ENCODE measurements at regions not wholly inside any gene's neighbourhood (a gene's known extent, or its start where the extent isn't known, plus 50 kb on each side); places are given as distances from the start of the nearest gene placed in this dataset.
A peak's percentile ranks its signal among the peaks of the same experiment; 100 is the strongest.

DNA sequence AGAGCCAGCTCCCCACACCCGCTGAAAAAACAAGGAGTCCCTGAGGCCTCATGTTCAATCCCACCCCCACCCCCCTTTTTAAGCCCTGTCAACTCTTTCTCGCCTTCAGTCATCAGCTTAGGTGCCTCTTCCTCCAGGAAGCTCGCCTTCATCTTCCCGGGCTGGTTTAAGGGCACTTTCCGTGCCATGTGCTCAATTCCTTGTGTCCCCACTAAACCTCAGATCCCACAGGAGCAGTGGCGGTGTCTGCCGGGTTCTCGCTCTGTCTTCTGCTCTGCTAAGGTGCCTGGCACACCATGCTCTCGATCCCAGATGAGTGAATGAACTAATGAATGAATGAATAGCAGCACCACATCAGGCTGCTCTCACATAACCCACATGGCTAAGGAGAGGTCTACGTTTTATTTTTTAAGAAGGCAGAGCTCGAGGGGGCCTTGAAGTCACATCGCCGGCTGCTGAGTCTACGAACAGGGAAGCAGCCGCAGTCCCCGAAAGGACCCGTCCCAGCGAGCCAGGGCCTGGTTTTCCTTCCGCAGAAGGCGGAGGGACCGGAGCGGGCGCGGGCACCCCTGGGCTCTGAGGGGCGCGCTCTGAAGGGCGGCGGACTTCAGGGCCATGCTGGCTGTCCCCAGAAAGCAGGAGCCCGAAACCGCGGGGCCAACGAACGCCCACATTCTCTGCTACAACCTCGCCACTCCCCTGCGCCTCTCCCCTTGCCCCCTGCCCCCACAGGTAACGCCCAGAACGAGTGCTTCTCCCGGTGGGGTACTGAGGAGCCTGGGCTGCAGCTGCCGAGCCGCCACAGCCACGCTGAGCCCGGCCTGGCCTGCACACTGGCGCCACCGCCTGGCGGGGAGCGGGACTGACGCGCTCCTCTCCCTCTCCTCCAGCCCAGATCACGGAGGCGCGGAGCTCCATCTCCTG is 73.4 kb upstream of the KCNMA1 start:
- ATAC-seq = peak; percentile 97

DNA sequence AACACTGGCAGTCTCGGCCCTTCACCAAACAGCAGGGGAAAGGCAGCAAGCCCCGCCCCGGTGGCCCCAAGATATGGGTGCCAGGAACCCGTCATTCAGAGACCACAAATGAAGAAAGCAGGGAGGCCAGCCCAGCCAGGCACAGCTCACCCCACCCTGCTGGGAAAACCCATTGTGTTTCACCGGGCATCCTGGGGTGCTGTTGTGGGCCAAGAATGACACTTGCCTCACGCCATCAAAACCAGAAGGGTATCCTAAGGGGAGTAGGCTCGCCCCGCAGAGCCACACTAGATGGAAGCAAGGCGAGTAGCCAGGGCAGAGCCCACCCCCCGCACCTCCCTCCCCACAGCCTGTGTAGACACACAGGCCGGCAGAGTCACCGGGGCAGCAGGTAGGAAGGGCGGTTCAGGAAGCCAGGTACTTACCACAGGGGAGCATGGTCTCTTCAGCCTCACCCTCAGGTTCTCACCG is 72.5 kb upstream of the KCNMA1 start:
- no peak for ATAC-seq

DNA sequence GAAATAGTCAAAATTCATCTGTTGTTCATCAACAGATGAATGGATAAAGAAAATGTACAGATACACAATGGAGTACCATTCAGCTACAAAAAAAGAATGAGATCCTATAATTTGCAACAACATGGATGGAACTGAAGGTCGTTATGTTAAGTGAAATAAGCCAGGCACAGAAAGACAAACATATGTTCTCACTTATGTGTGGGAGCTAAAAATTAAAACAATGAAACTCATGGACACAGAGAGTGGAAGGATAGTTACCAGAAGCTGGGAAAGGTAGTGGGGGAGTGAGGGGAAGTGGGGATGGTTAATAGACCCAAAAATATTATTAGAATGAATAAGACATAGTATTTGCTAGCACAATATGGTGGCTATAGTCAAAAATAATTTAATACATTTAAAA is 70.0 kb upstream of the KCNMA1 start:
- ATAC-seq = no peak

DNA sequence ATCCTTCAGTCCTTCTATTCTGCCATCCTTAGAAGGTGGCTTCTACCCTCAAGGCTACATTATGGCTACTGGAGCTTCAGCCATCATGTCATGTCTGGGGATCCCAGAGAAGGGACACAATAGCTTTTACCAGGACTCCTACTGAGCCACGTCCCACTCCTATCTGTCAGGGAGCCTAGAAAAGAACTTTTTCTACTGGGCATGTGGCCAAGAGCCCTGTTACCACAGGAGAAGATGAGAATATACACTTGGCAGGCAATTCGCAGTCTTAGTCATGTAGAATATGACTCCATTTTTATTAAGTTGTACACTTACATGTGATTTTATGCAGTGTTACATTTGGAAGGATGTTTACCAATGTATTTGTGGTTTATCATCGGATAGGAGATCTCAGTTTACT is 64.6 kb upstream of the KCNMA1 start:
- ATAC-seq = no peak

DNA sequence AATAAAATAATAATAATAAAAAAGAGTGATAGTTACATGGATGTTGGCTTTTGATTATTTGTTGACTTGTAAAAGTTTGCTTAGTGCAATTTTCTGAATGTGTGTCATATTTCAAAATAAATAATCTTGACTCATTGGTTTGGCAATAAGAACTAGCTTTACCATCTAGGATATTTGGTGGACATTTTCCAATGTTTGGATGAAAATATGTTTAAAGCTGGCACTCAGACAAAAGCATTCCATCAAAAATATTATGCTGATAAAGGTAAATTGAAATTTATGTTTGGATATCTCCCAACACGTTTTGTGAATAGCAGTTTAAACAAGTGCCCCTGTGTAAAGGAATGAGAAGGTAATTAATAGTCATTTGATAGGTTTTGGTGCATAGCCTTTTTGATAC is 62.5 kb upstream of the KCNMA1 start:
- no peak for ATAC-seq

DNA sequence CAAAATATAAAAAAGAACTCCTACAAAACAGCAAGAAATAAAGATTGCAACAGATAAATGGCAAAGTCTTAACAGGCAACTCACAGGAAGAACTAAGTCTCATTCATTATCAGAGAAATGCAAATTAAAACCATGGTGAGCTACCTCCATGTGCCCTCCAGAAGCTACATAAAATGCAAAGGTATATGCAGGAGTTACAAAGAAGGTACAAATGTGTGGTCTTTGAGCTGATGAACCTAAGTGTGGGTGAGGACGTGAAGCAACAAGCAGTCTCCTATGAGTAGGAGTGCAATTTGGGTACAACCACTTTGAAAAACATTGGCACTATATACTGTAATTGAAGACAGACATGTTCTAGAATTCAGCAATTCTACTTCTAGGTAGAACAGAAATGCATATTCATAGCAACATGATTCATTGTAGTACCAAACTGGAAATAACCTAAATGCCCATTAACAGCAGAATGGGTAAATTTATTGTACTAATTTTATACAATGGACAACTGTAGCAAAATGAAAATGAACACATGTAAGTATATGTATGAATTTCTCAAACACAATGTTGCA is 61.6 kb upstream of the KCNMA1 start:
- ATAC-seq = no peak

DNA sequence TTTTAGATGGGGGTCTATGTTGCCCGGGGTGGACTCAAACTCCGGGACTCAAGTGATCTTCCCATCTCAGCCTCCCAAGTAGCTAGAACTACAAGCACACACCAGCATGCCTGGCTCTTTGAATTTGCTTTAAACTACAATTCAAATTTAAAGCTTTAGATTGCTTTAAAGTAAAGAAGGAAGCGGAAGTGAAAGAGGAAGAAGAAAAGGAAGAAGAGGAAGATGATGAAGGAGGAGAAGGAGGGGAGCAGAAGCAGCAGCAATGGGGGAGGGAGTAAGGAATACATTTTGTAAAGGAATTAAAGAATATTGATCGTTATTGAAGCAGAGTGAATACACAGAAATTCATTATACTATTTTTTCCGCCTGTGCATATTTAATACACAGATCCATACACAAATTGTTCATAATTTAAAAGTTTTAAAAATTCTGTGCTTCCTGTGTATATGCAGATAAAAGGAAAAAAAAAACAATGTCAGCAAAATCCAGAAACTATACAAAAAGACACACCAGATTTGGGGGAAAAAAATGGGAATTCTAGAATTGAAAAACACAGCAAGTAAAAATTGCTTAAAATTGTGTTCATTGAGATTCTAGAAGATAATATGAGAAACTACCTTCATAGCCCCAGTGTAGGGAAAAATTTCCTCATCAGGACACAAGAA is 60.8 kb upstream of the KCNMA1 start:
- ATAC-seq = no peak

DNA sequence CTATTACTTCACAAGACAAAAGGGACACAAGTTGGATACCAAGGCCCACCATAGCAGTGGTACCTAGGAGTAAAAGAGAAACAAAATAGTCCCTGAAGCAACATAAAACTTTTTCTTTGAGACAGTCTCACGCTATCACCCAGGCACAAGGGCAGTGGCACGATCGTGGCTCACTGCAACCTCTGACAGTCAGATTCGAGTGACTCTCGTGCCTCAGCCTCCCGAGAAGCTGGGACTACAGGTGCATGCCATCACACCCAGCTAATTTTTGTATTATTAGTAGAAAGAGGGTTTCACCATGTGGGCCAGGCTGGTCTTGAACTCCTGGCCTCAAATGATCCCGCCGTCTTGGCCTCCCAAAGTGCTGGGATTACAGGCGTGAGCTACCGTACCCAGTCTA is 59.0 kb upstream of the KCNMA1 start:
- ATAC-seq = no peak

DNA sequence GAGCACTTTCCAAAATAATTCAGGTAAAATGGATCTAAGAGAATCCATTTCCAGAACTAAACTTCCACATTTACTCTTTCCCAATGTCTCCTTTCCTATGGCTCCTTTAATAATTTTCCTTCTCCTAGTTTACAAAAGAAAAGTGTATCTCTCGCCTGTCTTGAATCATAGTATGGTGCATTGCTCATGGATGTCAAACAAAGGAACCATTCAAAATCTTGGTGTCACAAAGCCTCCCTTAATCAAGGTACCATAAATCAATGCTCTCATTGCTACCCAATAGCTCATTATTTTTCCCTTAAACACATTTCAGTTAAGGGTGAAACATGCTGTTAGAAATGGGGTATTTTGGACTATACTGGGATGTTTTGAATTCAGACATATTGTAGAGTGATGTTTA is 57.6 kb upstream of the KCNMA1 start:
- no peak for ATAC-seq

DNA sequence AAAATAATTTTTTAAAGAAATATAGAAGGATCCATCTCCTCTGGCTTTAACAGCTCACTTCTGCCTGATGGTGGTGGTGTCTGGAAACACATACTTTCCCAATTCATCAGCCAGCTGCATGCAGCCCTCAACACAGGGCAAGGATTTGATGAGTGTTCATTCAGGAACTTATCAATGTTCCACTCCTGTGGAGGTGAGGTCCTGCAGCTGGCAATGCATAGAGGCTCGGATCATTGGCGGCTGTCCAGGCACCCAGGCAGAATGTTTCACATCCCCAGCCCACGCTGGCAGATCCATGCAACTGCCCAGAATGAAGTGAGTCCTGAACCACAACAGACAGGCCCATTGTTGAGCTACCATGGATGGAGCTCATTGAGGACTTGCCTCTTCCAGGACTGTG is 55.2 kb upstream of the KCNMA1 start:
- ATAC-seq = no peak

DNA sequence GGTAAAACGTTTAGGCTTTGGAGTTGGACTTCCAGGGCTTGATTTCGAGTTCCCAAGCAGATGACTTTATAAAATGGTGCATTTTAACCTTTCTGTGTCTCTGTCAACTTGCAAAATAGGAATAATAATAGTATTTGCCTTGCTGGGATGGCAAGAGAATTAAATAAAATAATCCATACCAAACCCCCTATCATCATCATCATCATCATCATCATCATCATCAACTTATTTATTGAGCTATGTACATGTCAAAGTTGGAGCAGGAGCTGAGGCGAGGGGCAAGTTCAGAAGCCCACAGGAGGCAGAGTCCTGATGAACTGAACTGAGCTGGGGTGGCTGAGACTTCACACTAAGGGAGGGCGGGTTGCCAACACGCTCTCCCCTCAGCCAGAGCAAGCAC is 51.7 kb upstream of the KCNMA1 start:
- no peak for ATAC-seq

DNA sequence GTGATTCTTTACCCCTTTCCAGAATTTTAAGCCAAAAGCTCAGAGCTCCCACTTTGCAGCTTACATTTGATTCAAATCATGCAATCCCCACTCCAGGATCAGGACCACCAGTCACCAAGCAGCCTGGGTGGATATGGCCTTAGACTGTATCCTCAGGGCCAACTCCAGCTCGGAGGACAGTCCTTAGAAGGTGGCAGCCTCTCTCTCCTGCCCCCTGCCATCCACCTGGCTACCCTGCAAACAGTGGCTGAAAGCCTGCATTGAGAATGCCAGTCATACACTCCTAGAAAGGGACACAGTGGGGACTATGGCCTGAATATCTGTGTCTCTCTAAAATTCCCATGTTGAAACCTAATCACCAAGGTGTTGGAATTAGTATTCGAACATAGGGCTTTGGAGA is 50.0 kb upstream of the KCNMA1 start:
- ATAC-seq = no peak

Data from esophagus mucosa (tissue), 1 donor.